PC-9 (cell line): ENCODE measurements at regions not wholly inside any gene's neighbourhood (a gene's known extent, or its start where the extent isn't known, plus 50 kb on each side); places are given as distances from the start of the nearest gene placed in this dataset.

Experiments used
- EZH2 ChIP-seq: fragments of 200-600 bp; sonication (generic); IDR thresholded peaks from 2 replicates; pipeline ENCODE4 v1.8.0; 2017; ENCODE audit warnings: antibody characterized with exemption, low read depth
- TF ChIP-seq, protein P1 (sequence below): fragments of 200-600 bp; sonication (generic); conservative IDR thresholded peaks from 2 replicates; pipeline ENCODE4 v1.6.1; 2017; ENCODE audit warnings: mixed run types, antibody characterized with exemption, mild to moderate bottlenecking, moderate library complexity

DNA sequence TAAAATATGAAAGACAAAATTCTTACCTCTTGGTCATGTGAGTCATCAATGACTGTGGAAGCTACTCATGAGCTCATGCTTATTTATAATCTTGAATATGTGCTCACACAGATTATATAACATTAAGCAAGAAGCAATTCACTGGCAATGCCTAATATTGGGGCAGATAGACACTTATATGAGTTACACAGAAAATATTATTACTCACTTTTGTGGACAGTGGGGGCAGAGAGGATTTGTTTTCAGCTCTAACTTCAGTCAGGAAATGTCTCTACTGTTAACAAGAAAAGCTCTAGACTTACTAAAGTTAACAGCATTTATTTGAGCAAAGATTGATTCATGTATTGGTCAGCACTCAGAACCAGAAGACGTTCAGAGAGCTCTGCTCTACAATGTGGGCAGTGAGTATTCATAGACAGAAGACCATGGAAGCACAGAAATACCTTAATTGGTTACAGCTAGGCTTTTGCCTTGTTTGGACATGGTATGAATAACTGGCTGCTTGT, 85.8 kb upstream of the AHI1 start:
- no peak for TF ChIP-seq EZH2
- TF ChIP-seq, protein P1, sequence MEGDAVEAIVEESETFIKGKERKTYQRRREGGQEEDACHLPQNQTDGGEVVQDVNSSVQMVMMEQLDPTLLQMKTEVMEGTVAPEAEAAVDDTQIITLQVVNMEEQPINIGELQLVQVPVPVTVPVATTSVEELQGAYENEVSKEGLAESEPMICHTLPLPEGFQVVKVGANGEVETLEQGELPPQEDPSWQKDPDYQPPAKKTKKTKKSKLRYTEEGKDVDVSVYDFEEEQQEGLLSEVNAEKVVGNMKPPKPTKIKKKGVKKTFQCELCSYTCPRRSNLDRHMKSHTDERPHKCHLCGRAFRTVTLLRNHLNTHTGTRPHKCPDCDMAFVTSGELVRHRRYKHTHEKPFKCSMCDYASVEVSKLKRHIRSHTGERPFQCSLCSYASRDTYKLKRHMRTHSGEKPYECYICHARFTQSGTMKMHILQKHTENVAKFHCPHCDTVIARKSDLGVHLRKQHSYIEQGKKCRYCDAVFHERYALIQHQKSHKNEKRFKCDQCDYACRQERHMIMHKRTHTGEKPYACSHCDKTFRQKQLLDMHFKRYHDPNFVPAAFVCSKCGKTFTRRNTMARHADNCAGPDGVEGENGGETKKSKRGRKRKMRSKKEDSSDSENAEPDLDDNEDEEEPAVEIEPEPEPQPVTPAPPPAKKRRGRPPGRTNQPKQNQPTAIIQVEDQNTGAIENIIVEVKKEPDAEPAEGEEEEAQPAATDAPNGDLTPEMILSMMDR = no peak
